ENCODE measurements at regions not wholly inside any gene's neighbourhood (a gene's known extent, or its start where the extent isn't known, plus 50 kb on each side); places are given as distances from the start of the nearest gene placed in this dataset.

DNA sequence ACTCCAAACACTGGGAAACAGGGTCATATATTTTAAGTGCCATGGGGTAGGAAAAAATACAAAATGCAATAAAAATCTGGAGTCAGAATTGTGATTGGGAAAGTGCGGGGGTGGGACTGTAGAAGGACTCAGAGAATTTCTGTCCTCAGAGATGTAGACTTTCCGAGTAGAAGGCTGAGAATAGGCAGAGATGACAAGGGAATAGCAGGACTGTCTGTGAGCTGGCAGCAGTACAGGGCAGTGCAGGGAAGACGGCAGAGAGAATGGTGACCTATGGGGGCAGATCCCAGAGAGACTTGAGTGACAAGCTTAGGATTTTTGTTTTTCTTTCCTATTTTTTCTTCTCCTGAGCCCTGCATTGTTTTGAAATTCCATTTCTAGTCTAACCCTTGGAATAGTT is 127.6 kb downstream of the SLC16A9 start:
- TF ChIP-seq, protein P1, sequence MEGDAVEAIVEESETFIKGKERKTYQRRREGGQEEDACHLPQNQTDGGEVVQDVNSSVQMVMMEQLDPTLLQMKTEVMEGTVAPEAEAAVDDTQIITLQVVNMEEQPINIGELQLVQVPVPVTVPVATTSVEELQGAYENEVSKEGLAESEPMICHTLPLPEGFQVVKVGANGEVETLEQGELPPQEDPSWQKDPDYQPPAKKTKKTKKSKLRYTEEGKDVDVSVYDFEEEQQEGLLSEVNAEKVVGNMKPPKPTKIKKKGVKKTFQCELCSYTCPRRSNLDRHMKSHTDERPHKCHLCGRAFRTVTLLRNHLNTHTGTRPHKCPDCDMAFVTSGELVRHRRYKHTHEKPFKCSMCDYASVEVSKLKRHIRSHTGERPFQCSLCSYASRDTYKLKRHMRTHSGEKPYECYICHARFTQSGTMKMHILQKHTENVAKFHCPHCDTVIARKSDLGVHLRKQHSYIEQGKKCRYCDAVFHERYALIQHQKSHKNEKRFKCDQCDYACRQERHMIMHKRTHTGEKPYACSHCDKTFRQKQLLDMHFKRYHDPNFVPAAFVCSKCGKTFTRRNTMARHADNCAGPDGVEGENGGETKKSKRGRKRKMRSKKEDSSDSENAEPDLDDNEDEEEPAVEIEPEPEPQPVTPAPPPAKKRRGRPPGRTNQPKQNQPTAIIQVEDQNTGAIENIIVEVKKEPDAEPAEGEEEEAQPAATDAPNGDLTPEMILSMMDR (IDR thresholded peaks at IDR 0.05), result no peak
- TF ChIP-seq POLR2A (IDR thresholded peaks at IDR 0.05; ENCODE audit: low read length) (no peak), BHLHE40 (IDR thresholded peaks at IDR 0.05; ENCODE audit: low read depth, low read length) (no peak), EP300 (IDR thresholded peaks at IDR 0.05) (no peak), RFX5 (IDR thresholded peaks at IDR 0.05) (no peak), KDM1A (IDR thresholded peaks at IDR 0.05; ENCODE audit: low read depth) (no peak)
